ENCODE measurements at regions not wholly inside any gene's neighbourhood (a gene's known extent, or its start where the extent isn't known, plus 50 kb on each side); places are given as distances from the start of the nearest gene placed in this dataset.

DNA sequence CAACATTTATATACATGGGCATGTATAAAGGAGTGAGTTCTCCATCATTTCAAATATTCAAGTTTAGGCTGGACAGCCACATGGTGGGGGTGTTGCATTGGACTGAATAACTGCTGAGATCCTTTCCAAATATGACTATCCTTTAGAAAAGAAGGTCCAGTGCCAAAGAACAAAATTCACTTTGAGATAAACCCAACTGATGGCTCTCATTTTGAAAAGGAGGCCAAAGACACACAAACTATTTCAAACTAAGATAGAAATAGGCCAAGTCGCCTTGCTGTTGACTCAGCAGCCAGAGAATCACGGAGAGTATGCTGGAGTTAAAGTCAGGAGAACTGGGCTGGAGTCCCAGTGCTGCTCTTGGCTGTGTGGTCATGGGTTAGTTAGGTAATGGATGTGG is 204.5 kb upstream of the LRATD1 start:
- Histone ChIP-seq H3K27me3 (no peaks in the 10 kb centered on the region), H3K27ac (no peak overlapping the region), H3K36me3 (no peaks in the 10 kb centered on the region), H3K9me3 (no peaks in the 10 kb centered on the region), H3K4me1 (no peaks in the 10 kb centered on the region), H3K4me3 (no peak overlapping the region)
- DNase-seq (ENCODE audit: low spot score): no peak
- TF ChIP-seq, protein P1, sequence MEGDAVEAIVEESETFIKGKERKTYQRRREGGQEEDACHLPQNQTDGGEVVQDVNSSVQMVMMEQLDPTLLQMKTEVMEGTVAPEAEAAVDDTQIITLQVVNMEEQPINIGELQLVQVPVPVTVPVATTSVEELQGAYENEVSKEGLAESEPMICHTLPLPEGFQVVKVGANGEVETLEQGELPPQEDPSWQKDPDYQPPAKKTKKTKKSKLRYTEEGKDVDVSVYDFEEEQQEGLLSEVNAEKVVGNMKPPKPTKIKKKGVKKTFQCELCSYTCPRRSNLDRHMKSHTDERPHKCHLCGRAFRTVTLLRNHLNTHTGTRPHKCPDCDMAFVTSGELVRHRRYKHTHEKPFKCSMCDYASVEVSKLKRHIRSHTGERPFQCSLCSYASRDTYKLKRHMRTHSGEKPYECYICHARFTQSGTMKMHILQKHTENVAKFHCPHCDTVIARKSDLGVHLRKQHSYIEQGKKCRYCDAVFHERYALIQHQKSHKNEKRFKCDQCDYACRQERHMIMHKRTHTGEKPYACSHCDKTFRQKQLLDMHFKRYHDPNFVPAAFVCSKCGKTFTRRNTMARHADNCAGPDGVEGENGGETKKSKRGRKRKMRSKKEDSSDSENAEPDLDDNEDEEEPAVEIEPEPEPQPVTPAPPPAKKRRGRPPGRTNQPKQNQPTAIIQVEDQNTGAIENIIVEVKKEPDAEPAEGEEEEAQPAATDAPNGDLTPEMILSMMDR (IDR thresholded peaks at IDR 0.05): peak in 1 of 2 donors; percentile 42

DNA sequence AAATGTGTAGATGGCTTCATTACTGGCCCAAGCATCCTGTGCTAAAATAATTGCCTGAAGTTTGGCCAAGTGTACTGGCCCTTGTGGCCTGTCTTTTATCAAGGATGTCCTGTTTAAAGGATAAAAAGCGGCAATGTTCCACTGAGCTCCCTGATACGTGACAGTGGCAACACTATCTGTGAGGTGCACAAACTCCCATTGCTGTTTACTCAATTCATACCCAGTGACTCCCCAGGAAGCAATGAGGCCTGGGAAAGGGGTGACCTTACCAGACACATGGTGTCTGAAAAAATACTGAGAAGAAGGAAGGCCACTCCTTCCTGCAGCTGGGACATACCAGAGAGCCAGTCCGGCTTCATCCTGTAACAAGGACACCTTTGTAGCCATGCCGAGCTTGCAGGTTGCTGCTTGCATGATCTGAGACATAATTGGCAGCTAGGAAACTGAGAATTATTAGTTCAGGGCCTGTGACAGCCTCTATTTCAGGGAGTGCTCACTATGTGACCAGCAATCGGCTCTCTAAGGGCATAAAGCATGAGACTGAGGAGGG is 198.5 kb upstream of the LRATD1 start:
- H3K4me1 ChIP-seq: no peaks in the 10 kb centered on the region
- no peaks in the 10 kb centered on the region for H3K36me3 ChIP-seq
- H3K27ac ChIP-seq: no peak overlapping the region
- no peak for DNase-seq (ENCODE audit: low spot score)
- TF ChIP-seq, protein P1 (IDR thresholded peaks at IDR 0.05): no peak
- H3K4me3 ChIP-seq: no peak overlapping the region
- no peaks in the 10 kb centered on the region for H3K9me3 ChIP-seq
- H3K27me3 ChIP-seq: no peaks in the 10 kb centered on the region

DNA sequence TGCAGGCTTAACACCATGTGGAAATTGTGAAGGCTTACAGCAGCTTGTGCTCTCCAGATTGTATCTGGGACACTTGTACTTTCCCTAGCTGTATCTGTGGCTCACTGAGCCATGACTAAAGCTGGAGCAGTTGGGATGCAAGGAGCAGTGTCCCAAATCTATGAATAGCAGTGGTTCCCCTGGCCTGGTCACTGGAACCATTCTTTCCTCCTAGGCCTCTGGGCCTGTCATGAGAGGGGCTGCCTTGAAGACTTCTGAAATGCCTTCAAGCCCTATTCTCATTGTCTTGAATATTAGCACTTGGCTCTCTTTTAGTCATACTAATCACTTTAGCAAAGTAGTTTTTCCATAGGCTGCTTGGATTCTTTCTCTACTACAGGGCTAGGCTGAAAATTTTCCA is 186.8 kb upstream of the LRATD1 start:
- H3K4me3 ChIP-seq: no peak overlapping the region
- H3K4me1 ChIP-seq: no peaks in the 10 kb centered on the region
- DNase-seq (ENCODE audit: low spot score): no peak
- no peaks in the 10 kb centered on the region for H3K36me3 ChIP-seq
- no peaks in the 10 kb centered on the region for H3K27me3 ChIP-seq
- TF ChIP-seq, protein P1 (IDR thresholded peaks at IDR 0.05): no peak
- H3K27ac ChIP-seq: no peak overlapping the region
- no peaks in the 10 kb centered on the region for H3K9me3 ChIP-seq

DNA sequence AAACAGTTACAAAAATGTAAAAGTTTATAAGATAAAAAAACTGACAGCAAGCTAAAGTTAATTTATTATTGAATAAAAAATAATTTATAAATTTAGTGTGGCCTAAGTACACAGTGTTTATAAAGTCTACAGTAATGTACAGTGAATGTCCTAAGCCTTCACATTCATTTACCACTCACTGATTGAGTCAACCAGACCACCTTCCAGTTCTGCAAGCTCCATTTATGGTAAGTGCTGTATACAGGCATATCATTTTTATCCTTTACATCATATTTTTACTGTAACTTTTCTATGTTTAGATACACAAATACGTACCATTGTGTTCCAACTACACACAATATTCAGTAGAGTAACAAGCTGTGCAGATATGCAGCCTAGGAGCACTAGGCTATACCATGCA is 184.2 kb upstream of the LRATD1 start:
- no peak for DNase-seq (ENCODE audit: low spot score)
- no peaks in the 10 kb centered on the region for H3K27me3 ChIP-seq
- H3K36me3 ChIP-seq: no peaks in the 10 kb centered on the region
- no peaks in the 10 kb centered on the region for H3K9me3 ChIP-seq
- no peaks in the 10 kb centered on the region for H3K4me1 ChIP-seq
- H3K4me3 ChIP-seq: no peak overlapping the region
- TF ChIP-seq, protein P1 (IDR thresholded peaks at IDR 0.05): no peak
- H3K27ac ChIP-seq: no peak overlapping the region

DNA sequence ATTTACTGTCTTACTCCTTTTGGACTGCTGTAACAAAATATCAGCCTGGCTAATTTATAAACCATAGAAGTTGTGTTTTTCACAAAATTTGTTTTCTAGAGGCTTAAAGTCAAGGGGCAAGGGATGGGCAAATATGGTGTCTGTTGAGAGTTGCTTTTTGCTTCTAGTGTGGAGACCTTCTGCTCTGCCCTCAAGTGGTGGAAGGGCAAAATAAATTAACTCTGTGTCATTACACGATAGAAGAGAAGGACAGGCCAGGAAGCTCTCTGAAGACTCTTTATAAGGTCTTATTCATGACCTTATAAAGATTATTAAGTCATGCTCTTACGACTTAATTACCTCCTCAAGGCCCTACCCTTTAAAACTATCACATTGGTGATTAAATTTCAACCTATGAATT is 181.2 kb upstream of the LRATD1 start:
- Histone ChIP-seq H3K4me1 (no peaks in the 10 kb centered on the region), H3K4me3 (no peak overlapping the region), H3K27ac (no peak overlapping the region), H3K36me3 (no peaks in the 10 kb centered on the region), H3K27me3 (no peaks in the 10 kb centered on the region), H3K9me3 (no peaks in the 10 kb centered on the region)
- no peak for DNase-seq (ENCODE audit: low spot score)
- TF ChIP-seq, protein P1 (IDR thresholded peaks at IDR 0.05): no peak

DNA sequence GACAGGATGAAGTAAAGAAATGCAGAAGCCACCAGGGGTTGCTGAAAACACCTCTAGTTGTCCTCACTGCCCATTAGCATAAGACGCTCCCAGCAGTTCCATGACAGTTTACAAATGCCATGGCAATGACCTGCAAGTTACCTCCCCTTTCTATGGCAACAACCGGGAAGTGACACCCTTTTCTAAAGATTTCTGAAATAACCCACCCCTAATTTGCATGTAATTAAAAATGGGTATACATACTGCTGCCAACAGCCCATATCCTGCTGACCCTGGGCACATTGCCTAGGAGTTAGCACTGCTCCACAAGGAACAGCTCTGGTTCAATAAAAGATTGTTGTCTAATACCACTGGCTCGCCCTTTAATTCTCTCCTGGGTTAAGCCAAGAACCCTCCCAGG is 178.3 kb upstream of the LRATD1 start:
- Histone ChIP-seq H3K4me1 (no peaks in the 10 kb centered on the region), H3K27me3 (no peaks in the 10 kb centered on the region), H3K9me3 (no peaks in the 10 kb centered on the region), H3K36me3 (no peaks in the 10 kb centered on the region), H3K4me3 (no peak overlapping the region), H3K27ac (no peak overlapping the region)
- TF ChIP-seq, protein P1 (IDR thresholded peaks at IDR 0.05): no peak
- DNase-seq (ENCODE audit: low spot score): no peak
